Mucosa of gallbladder (tissue), 1 donor: ENCODE measurements at regions not wholly inside any gene's neighbourhood (a gene's known extent, or its start where the extent isn't known, plus 50 kb on each side); places are given as distances from the start of the nearest gene placed in this dataset.
A peak's percentile ranks its signal among the peaks of the same experiment; 100 is the strongest.

Experiments used
- DNase-seq: peaks from one replicate; pipeline ENCODE4 v3.0.0-alpha.2; 2020; ENCODE audit warnings: low spot score
- donor health status: DM: no; HTN: no; CAD: no.

DNA sequence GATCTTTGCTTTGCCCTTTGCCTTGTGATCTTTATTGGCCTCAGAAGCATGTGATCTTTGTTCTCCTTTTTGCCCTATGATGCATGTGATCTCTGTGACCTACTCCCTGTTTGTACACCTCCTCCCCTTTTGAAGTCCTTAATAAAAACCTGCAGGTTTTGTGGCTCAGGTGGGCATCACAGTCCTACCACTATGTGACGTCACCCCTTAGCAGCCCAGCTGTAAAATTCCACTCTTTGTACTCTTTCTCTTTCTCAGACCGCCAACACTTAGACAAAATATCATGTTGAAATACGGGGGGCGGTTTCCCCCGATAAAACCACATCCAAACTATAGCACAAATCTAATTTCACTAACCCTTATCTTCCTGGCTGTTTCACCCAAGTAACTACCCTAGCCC is 76.7 kb upstream of the RAPGEF4 start:
- no peak for DNase-seq

DNA sequence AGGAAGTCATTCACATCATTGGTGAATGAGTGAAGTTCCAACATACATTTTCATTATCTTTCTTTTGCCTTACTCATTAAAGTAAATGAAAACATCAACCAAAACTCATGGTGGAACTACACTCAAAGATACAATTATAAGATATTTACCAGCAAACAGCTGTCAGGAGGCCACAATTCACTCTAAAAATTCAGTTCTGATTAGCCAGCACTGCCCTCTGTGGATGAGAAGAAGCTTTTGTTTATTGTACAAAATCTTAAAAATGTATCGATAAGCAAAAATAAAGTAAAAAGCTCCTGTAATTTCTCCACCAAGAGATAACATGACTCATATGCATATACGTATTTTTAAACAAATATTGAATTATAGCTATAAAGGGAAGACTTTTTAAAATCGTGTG is 73.5 kb upstream of the RAPGEF4 start:
- no peak for DNase-seq

DNA sequence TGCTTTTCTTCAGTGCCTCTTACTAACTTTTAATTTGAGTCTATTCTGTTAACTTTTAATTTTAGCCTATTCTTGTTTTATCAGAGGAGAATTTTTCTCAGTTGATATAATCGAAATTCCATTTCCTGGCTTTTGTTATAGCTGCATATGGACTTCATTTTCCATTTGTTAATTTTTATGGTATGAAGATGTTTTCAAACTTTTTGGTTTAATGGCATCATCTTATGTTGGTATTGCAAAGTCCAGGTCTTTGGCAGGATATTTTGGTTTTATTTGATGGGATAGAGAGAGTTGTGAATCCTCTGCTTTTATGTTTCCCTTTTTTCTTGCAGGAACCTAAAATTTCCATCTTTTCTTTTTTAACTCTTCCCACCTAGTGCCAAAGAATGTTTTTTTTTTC is 70.9 kb upstream of the RAPGEF4 start:
- no peak for DNase-seq

DNA sequence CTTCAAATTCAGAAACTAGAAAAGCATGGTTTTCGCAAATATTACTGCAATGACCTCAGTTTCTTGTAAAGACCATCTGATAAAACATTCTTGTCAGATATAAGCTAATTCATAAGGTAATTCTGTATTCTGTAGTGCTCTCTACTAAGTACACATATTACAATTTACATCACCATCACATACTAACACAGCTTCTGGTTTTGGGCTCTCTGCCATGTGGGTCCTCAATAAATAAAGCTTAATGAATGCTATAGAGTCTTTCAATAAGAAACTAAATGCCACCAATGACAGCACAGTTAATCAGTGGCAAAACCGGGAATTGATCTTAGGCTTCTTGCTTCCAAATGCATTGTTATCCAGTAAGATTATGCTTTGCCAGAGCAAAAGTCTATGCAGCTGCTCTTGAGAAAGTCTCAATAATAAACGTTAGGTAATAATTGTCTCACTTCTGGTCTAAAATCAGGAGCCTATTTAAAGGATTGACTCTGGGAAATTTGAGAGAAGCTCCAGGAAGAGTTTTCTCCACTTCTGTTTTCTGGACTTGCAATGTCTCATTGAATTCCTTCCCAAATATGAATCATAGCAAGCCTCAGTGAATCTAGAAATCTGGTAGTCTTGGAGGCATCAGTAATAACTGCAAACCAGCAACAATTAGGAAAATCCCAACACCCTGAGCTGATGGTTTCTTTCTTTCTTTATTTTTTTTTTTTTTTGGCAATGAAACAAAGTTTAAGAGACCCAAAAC is 67.9 kb upstream of the RAPGEF4 start:
- no peak for DNase-seq

DNA sequence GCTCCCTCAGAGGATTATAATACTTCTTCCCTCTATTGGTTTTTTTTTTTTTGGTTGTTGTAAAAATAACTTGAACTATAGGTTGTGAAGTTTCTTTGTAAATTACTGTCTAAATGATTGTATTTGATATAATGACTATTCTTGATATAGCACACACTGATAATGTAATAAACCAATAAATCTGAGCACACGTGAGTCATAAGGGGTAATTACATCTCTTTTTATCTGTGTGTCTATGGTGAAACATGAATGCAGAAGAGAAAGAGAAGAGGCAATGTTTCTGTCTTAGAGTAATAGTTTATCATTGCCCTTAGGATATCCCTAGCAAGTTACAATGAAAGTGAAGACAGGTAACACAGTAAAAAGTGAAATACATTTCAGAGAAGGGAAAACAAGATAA is 64.1 kb upstream of the RAPGEF4 start:
- no peak for DNase-seq

DNA sequence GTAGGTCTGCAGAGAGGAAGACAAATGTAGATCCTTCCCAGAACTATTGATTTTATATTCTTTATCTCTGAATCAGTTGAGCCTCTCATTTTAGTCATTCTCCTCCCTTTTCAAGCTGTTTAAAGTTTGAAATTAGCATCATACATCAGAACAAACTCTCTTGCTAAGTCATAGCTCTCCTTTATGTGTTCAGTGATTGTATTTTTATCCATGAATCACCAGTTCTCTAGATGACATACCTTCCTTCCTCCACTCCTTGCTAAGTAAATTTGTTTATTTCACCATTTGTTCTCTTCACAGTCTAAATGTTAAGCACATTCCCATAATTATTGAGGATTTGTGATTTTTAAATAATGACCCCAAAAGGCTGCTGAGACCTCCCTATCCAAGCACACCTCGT is 63.5 kb upstream of the RAPGEF4 start:
- DNase-seq, result no peak

DNA sequence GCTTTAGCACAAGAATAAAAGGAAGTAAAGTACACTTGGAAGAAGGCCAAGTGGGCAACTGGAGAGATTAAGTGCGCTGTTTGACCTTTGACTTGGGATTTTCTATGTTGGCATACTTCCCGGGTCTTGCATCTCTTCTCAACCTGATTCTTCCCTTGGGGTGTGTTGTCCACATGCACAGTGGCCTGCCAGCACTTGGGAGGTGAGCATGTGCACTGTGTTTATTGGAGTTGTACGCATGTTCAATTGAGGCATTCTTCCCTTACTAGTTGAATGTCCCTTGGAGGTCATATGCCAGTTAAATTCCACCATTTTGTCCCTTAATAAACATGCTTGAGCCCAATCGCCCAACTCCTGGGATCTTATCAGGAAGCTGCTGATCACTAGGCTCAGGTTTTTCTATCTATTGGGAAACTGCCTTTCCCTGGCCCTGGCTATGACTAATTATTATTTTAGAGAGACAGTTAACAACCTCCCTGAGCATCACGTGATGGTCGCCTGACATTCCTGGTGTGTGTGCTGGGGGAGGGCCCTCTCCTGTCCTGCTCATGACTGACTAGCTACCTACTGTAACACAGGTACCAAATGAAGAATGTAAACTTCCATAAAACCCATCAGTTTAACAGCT is 62.5 kb upstream of the RAPGEF4 start:
- DNase-seq, result peak; percentile 82

DNA sequence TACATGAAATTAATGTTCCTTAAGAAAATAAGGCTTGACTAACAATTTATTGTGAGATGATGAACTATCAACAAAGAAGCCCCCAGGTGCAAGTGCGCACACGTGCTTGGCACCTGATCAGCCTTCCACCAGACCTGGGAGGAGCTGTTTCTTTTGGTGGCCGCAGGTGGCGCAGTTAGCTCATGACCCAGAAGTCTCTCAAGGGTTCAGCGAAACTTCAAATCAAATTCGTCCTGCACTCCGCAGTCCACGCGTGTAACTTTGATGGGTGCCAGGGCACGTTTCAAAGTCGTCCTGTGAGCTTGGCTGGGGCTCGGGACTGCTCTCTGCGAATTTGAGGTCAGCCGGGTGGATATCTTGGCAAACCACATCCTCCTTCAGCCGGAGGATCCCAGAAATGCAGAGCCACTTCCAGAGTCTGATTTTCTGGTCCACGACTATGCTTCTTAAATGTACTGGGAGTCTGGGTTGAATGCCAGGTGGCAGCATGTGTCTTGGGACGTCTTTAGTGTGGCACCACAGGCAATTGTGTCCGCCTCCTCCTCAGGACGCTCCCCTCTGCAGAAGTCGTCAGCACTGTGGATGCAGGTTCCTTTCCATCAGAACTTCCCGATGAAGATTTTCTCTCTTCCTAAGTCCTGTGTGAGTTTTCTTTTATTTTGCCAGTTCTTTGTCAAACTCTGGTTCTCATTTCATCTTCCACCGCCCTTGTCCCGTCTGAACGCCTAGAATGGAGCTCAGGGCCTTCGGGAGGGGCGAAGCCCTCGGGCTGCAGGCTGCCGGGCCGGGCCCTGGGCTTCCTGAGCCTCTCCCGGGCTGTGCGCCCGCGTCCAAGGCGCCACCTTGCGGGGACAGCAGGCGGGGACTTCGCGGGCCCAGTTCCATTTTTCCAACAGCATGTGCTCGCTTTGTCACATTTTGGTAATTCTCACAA is 61.3 kb upstream of the RAPGEF4 start:
- DNase-seq, result peak; percentile 26

DNA sequence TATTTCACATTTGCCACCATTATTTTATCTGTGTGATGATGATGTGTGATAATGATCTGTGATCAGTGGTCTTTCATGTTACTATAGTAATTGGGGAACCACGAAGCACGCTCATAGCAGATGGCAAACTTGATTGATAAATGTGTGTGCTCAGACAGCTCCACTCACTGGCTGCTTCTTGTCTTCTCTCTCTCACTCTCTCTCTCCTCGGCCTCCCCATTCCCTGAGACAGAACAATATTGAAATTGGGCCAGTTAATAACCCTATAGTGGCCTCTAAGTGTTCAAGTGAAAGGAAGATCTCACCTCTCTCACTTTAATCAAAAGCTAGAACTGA is 60.7 kb upstream of the RAPGEF4 start:
- no peak for DNase-seq

DNA sequence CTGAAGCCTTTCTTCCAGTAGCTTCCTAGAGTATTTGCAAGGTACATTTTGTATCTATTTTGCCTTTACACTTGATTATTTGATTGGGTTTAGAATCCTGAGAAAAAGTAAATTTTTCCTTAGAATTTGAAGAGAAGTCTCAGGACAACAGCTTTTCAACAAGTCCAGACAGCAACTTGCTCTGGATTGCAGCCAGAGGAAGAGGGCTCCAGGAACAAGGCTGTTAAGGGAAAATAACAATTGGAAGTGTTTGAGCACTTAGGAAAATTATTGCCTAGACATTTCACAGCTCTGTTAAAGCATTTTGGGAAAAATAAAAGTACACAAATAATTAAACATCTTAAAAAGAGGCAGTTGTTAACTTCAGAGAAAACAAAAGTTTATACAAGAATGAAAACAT is 58.3 kb upstream of the RAPGEF4 start:
- DNase-seq, result no peak

DNA sequence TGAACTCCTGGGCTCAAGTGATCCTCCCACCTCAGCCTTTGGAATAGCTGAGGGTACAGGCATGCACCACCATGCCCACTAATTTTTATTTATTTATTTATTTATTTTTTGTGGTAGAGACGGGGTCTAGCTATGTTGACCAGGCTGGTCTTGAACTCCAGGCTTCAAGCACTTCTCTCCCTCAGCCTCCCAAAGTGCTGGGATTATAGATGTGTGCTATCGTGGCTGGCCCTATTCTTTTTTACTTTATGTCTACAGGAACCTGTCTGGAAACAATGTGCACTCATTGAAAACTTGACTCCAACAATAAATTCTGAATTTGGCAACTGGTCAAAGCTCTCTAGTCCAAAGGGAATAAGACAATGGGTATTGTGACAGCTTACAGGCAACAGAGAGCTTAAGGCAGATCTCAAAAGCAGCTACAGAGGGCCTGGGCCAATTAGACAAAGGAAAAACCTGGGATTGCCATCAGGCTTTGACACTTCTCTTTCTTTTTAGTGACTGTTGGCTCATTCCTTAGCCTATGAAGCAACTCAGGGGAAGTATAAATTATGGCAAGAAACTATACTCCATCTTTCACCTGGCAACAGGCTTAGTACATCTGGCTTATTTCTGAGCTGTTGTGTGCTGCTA is 55.1 kb upstream of the RAPGEF4 start:
- DNase-seq, result no peak

DNA sequence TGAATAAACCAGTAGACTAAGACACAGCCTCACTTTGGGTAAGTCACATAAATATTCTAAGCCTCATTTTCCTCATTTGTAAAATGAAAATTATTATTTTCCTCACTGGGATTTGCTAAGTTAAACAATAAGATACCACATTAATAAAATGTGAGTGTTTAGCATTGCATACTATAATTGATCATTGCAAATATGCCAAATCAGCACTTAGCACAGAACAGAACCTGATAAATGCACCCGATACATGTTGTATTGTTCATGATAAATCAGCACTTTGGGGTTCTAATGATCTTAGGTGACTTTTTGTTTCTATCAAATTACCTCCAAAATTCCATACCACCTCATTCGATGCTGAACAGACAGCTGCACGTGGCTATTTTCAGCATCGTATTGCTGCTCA is 50.2 kb upstream of the RAPGEF4 start:
- DNase-seq, result no peak
